RWPE1 (cell line): ENCODE measurements at regions not wholly inside any gene's neighbourhood (a gene's known extent, or its start where the extent isn't known, plus 50 kb on each side); places are given as distances from the start of the nearest gene placed in this dataset.

Source experiments
- CTCF ChIA-PET: fragments of 350-600 bp; sonication (Branson Sonifier 250); formaldehyde crosslinking; extraction: SDS; loops from one replicate; lab custom pipeline; 2021; lab: Yijun Ruan, JAX
- POLR2A ChIA-PET: fragments of 400-600 bp; formaldehyde crosslinking; extraction: SDS; loops from one replicate; lab custom pipeline; 2020; ENCODE audit warnings: antibody characterized with exemption; ENCODE audit not compliant: low non-redundant PET; lab: Yijun Ruan, JAX
- DNase-seq: peaks from one replicate; pipeline ENCODE4 v3.0.0; 2012; ENCODE audit warnings: low spot score
- H3K27ac ChIP-seq: fragments of 450-650 bp; 2 replicates; pipeline ENCODE4 v1.5.1; 2017
- CTCF ChIP-seq: fragments of 450-650 bp; conservative IDR thresholded peaks from 2 replicates; pipeline ENCODE4 v1.5.1; 2017; ENCODE audit warnings: low read depth, mild to moderate bottlenecking

- POLR2A ChIA-PET = no interaction called here
- no peak overlapping the region for H3K27ac ChIP-seq
- no peak for TF ChIP-seq CTCF
- CTCF ChIA-PET = no interaction called here
- no peak for DNase-seq
These were observed 729.6 kb upstream of the PTBP2 start for GRCh38 chr1:95991787-95992520.

- TF ChIP-seq CTCF = no peak
- no peak overlapping the region for H3K27ac ChIP-seq
- CTCF ChIA-PET = interaction anchor here (0.5 kb wide), 1 partner anchor 17 kb away, joined by 4 read pairs; no protein-coding TSS in a partner anchor
- DNase-seq = no peak
- POLR2A ChIA-PET = no interaction called here
These were observed 726.9 kb upstream of the PTBP2 start for GRCh38 chr1:95994643-95995042.

- no peak for TF ChIP-seq CTCF
- POLR2A ChIA-PET = no interaction called here
- DNase-seq = no peak
- CTCF ChIA-PET = no interaction called here
- no peak overlapping the region for H3K27ac ChIP-seq
These were observed 719.4 kb upstream of the PTBP2 start for GRCh38 chr1:96002201-96002600.

- ChIA-PET CTCF (no interaction called here), POLR2A (no interaction called here)
- no peak overlapping the region for H3K27ac ChIP-seq
- DNase-seq = no peak
- no peak for TF ChIP-seq CTCF
These were observed 718.3 kb upstream of the PTBP2 start for GRCh38 chr1:96002969-96003964.

GRCh38 chr1:96009831-96010434 is 711.7 kb upstream of the PTBP2 start:
- CTCF ChIA-PET = interaction anchor here (0.6 kb wide), 1 partner anchor 978 kb away, joined by 4 read pairs; no protein-coding TSS in a partner anchor
- no peak for TF ChIP-seq CTCF

GRCh38 chr1:96011606-96012005 is 710.0 kb upstream of the PTBP2 start:
- ChIA-PET POLR2A (no interaction called here), CTCF (interaction anchor here (0.7 kb wide), 2 partner anchors 17 to 105 kb away, joined by 4 to 5 read pairs; no protein-coding TSS in a partner anchor)
- no peak for TF ChIP-seq CTCF

More at GRCh38 chr1:96009831-96010434, 711.7 kb upstream of the PTBP2 start:
- POLR2A ChIA-PET = no interaction called here
- H3K27ac ChIP-seq = no peak overlapping the region
- DNase-seq = no peak

More at GRCh38 chr1:96011606-96012005, 710.0 kb upstream of the PTBP2 start:
- no peak overlapping the region for H3K27ac ChIP-seq
- DNase-seq = no peak
